WTC11 (cell line): ENCODE measurements at regions not wholly inside any gene's neighbourhood (a gene's known extent, or its start where the extent isn't known, plus 50 kb on each side); places are given as distances from the start of the nearest gene placed in this dataset.

Experiments used
- ATAC-seq: fragments of 200-7000 bp; cut with Tn5 transposase; 2 replicates; pipeline ENCODE4 v1.10.0; 2021; ENCODE audit warnings: mild to moderate bottlenecking, moderate library complexity
- CTCF ChIA-PET: fragments of 300-600 bp; sonication (Branson Sonifier 250); formaldehyde crosslinking; loops from one replicate; lab custom pipeline; 2021; ENCODE audit warnings: antibody characterized with exemption; lab: Charles Lee
- POLR2A ChIA-PET: fragments of 350-600 bp; sonication (Branson Sonifier 250); formaldehyde crosslinking; loops from one replicate; lab custom pipeline; 2021; ENCODE audit warnings: antibody characterized with exemption; lab: Charles Lee
- DNase-seq: peaks from one replicate; pipeline ENCODE4 v3.0.0; 2021; ENCODE audit warnings: low spot score
- H3K27ac Mint-ChIP-seq: 2 replicates; pipeline ENCODE4 v1.8.0; 2021; ENCODE audit warnings: mixed read lengths
- H3K27me3 Mint-ChIP-seq: 2 replicates; pipeline ENCODE4 v1.8.0; 2021; ENCODE audit warnings: low read depth, mild to moderate bottlenecking, moderate library complexity, mixed read lengths
- H3K36me3 Mint-ChIP-seq: 2 replicates; pipeline ENCODE4 v1.8.0; 2021; ENCODE audit warnings: mixed read lengths
- H3K4me1 Mint-ChIP-seq: 2 replicates; pipeline ENCODE4 v1.8.0; 2022; ENCODE audit warnings: mixed read lengths
- H3K4me3 Mint-ChIP-seq: 2 replicates; pipeline ENCODE4 v1.8.0; 2021; ENCODE audit warnings: mild to moderate bottlenecking, moderate library complexity, mixed read lengths
- H3K9me3 Mint-ChIP-seq: 2 replicates; pipeline ENCODE4 v1.8.0; 2021; ENCODE audit warnings: mixed read lengths
- CREM ChIP-seq: sonication (generic); formaldehyde crosslinking; IDR thresholded peaks from 2 replicates; pipeline ENCODE4 v1.8.1; 2022; ENCODE audit warnings: mild to moderate bottlenecking, missing genetic modification reagents, moderate library complexity
- ESRRA ChIP-seq: sonication (generic); formaldehyde crosslinking; IDR thresholded peaks from 2 replicates; pipeline ENCODE4 v1.8.1; 2022; ENCODE audit warnings: mild to moderate bottlenecking, missing genetic modification reagents, borderline replicate concordance
- FOXK1 ChIP-seq: sonication (generic); formaldehyde crosslinking; IDR thresholded peaks from 2 replicates; pipeline ENCODE4 v1.8.0; 2022; ENCODE audit warnings: mild to moderate bottlenecking, moderate library complexity, missing genetic modification reagents
- FOXP1 ChIP-seq: sonication (generic); formaldehyde crosslinking; IDR thresholded peaks from 2 replicates; pipeline ENCODE4 v1.8.0; 2022; ENCODE audit warnings: missing genetic modification reagents, mild to moderate bottlenecking, moderate library complexity, borderline replicate concordance
- NR2C2 ChIP-seq: sonication (generic); formaldehyde crosslinking; IDR thresholded peaks from 2 replicates; pipeline ENCODE4 v1.8.0; 2022; ENCODE audit warnings: mild to moderate bottlenecking, missing genetic modification reagents
- NR3C1 ChIP-seq: sonication (generic); formaldehyde crosslinking; conservative IDR thresholded peaks from 2 replicates; pipeline ENCODE4 v1.8.1; 2023; ENCODE audit warnings: low read depth, mild to moderate bottlenecking, missing genetic modification reagents
- RELA ChIP-seq: sonication (generic); formaldehyde crosslinking; IDR thresholded peaks from 2 replicates; pipeline ENCODE4 v1.8.1; 2022; ENCODE audit warnings: missing genetic modification reagents, mild to moderate bottlenecking, borderline replicate concordance
- TF ChIP-seq, protein P1 (sequence below): fragments of 200-600 bp; IDR thresholded peaks from 2 replicates; pipeline ENCODE4 v1.8.0; 2022; ENCODE audit warnings: antibody characterized with exemption
- TF ChIP-seq, protein P2 (sequence below): sonication (generic); formaldehyde crosslinking; IDR thresholded peaks from 2 replicates; pipeline ENCODE4 v1.8.1; 2023; ENCODE audit warnings: mild to moderate bottlenecking, missing genetic modification reagents, borderline replicate concordance
- TF ChIP-seq, protein P3 (sequence below): fragments of 250-450 bp; sonication (Bioruptor Pico); IDR thresholded peaks from 2 replicates; pipeline ENCODE4 v1.9.0; 2021; ENCODE audit warnings: mild to moderate bottlenecking
- TF ChIP-seq, protein P4 (sequence below): sonication (generic); formaldehyde crosslinking; IDR thresholded peaks from 2 replicates; pipeline ENCODE4 v1.8.0; 2022; ENCODE audit warnings: mild to moderate bottlenecking, missing genetic modification reagents
- TF ChIP-seq, protein P5 (sequence below): sonication (generic); formaldehyde crosslinking; IDR thresholded peaks from 2 replicates; pipeline ENCODE4 v1.8.1; 2022; ENCODE audit warnings: mild to moderate bottlenecking, moderate library complexity, missing genetic modification reagents

DNA sequence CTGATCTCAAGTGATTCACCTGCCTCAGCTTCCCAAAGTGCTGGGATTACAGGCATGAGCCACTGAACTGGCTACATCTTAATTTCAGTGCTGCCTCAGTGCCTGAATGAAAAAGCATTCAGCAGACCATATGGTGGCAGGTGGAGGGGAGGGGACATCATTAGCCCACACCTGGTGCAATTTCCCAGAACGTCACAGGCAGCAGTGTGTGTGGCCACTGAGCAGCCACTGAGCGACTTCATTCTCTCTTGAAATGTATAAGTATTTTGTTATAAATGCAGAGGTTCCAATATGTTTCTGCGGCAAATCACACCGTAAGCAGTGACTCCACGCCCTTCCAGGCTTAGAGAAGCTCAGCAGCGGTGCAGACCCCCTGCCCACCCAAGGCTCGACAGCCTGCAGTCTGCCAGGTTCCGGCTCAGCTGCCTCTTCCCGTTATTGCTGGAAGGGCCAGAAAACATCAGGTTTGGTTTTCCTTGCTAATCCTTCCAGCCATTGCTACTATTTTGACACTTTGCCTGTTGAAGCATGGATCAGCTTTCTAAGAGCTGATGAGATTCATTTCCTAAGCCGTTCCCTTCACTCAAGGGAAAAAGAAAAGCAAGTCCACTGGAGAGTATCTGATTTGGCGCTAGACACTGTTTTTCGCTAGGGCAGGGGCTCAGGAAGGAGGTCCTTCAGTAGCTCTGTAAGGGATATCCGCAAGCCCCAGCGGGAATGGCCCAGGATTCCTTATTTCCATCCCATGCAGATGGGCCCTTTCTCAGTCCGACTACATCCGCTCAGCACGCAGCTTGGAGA, 250.7 kb downstream of the VAPA start:
- no peak overlapping the region for H3K27ac Mint-ChIP-seq
- no peak for DNase-seq
- ChIA-PET CTCF (interaction anchor here (0.7 to 1.1 kb wide), 2 partner anchors 132 to 263 kb away, joined by 3 to 4 read pairs; no protein-coding TSS in a partner anchor), POLR2A (interaction anchor here (0.8 kb wide), 1 partner anchor 156 kb away, joined by 3 read pairs; no protein-coding TSS in a partner anchor)
- TF ChIP-seq, protein P1, sequence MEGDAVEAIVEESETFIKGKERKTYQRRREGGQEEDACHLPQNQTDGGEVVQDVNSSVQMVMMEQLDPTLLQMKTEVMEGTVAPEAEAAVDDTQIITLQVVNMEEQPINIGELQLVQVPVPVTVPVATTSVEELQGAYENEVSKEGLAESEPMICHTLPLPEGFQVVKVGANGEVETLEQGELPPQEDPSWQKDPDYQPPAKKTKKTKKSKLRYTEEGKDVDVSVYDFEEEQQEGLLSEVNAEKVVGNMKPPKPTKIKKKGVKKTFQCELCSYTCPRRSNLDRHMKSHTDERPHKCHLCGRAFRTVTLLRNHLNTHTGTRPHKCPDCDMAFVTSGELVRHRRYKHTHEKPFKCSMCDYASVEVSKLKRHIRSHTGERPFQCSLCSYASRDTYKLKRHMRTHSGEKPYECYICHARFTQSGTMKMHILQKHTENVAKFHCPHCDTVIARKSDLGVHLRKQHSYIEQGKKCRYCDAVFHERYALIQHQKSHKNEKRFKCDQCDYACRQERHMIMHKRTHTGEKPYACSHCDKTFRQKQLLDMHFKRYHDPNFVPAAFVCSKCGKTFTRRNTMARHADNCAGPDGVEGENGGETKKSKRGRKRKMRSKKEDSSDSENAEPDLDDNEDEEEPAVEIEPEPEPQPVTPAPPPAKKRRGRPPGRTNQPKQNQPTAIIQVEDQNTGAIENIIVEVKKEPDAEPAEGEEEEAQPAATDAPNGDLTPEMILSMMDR = no peak
- TF ChIP-seq ESRRA (CRISPR knock-in tag) = no peak
- TF ChIP-seq, protein P2, sequence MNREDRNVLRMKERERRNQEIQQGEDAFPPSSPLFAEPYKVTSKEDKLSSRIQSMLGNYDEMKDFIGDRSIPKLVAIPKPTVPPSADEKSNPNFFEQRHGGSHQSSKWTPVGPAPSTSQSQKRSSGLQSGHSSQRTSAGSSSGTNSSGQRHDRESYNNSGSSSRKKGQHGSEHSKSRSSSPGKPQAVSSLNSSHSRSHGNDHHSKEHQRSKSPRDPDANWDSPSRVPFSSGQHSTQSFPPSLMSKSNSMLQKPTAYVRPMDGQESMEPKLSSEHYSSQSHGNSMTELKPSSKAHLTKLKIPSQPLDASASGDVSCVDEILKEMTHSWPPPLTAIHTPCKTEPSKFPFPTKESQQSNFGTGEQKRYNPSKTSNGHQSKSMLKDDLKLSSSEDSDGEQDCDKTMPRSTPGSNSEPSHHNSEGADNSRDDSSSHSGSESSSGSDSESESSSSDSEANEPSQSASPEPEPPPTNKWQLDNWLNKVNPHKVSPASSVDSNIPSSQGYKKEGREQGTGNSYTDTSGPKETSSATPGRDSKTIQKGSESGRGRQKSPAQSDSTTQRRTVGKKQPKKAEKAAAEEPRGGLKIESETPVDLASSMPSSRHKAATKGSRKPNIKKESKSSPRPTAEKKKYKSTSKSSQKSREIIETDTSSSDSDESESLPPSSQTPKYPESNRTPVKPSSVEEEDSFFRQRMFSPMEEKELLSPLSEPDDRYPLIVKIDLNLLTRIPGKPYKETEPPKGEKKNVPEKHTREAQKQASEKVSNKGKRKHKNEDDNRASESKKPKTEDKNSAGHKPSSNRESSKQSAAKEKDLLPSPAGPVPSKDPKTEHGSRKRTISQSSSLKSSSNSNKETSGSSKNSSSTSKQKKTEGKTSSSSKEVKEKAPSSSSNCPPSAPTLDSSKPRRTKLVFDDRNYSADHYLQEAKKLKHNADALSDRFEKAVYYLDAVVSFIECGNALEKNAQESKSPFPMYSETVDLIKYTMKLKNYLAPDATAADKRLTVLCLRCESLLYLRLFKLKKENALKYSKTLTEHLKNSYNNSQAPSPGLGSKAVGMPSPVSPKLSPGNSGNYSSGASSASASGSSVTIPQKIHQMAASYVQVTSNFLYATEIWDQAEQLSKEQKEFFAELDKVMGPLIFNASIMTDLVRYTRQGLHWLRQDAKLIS (CRISPR knock-in tag) = no peak
- 0 out of 2 replicates have a peak, but pooled peaks cover 3% of the 10 kb centered on the region for H3K9me3 Mint-ChIP-seq
- H3K27me3 Mint-ChIP-seq = no peaks in the 10 kb centered on the region
- peaks cover 4% of the 10 kb centered on the region; the same call in 1 of the 2 replicates for H3K4me1 Mint-ChIP-seq
- no peak for ATAC-seq
- no peaks in the 10 kb centered on the region for H3K36me3 Mint-ChIP-seq
- H3K4me3 Mint-ChIP-seq = no peak overlapping the region

DNA sequence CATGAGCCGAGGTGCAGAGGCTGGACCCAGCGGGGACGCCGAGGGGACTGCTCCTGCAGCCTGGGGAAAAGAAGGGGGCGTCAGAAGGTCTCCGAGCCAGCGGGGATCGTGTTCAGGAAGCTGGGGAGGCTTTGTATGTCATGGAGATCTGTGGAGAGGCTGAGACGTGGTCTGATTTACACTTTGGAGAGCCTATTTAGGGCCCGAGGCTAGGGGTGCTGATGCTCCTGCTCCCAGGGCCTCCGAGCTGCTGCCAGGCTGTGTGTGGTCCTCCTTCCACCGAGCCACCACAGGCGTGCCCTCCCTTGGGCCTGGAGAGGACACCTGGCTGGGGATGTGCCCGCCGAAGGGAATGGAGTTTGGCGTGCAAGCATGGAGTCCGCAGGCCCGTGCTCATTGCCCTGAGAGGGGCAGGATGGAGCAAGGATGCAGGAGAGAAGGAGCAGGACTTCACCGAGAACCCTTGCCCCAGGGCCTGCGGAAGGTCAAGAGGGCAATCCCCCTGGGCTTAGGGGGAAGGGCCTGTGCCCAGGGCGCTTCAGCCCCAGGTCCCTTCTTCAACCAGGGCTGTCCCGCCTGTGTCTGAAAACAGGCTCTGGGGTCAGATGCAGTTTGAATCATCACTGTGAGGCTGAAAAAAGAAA, 252.5 kb downstream of the VAPA start:
- no peaks in the 10 kb centered on the region for H3K9me3 Mint-ChIP-seq
- TF ChIP-seq NR2C2 = no peak
- TF ChIP-seq, protein P3, sequence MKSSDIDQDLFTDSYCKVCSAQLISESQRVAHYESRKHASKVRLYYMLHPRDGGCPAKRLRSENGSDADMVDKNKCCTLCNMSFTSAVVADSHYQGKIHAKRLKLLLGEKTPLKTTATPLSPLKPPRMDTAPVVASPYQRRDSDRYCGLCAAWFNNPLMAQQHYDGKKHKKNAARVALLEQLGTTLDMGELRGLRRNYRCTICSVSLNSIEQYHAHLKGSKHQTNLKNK = no peak
- TF ChIP-seq CREM (CRISPR knock-in tag) = no peak
- no peak for TF ChIP-seq NR3C1 (CRISPR knock-in tag)
- no peak for TF ChIP-seq ESRRA (CRISPR knock-in tag)
- TF ChIP-seq, protein P4, sequence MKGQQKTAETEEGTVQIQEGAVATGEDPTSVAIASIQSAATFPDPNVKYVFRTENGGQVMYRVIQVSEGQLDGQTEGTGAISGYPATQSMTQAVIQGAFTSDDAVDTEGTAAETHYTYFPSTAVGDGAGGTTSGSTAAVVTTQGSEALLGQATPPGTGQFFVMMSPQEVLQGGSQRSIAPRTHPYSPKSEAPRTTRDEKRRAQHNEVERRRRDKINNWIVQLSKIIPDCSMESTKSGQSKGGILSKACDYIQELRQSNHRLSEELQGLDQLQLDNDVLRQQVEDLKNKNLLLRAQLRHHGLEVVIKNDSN (CRISPR knock-in tag) = no peak
- TF ChIP-seq, protein P5, sequence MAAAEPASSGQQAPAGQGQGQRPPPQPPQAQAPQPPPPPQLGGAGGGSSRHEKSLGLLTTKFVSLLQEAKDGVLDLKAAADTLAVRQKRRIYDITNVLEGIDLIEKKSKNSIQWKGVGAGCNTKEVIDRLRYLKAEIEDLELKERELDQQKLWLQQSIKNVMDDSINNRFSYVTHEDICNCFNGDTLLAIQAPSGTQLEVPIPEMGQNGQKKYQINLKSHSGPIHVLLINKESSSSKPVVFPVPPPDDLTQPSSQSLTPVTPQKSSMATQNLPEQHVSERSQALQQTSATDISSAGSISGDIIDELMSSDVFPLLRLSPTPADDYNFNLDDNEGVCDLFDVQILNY (CRISPR knock-in tag) = no peak
- TF ChIP-seq FOXK1 = no peak
- TF ChIP-seq FOXP1 (CRISPR knock-in tag) = no peak
- TF ChIP-seq RELA (CRISPR knock-in tag) = no peak
- H3K4me3 Mint-ChIP-seq = no peak overlapping the region
- H3K27me3 Mint-ChIP-seq = no peaks in the 10 kb centered on the region
- no peak overlapping the region for H3K27ac Mint-ChIP-seq
- ChIA-PET POLR2A (no interaction called here), CTCF (no interaction called here)
- no peaks in the 10 kb centered on the region for H3K36me3 Mint-ChIP-seq
- H3K4me1 Mint-ChIP-seq = peaks cover 7% of the 10 kb centered on the region; the same call in 1 of the 2 replicates
- ATAC-seq = no peak
- no peak for DNase-seq
